Fibroblast of the aortic adventitia (primary cell): ENCODE measurements at regions not wholly inside any gene's neighbourhood (a gene's known extent, or its start where the extent isn't known, plus 50 kb on each side); places are given as distances from the start of the nearest gene placed in this dataset.
"Not testable (repeated sequence)": the region's sequence is repeated elsewhere in the genome, so short reads cannot be mapped to it uniquely, and the experiment has no call there.

ENCODE experiments used
- DNase-seq: peaks from one replicate; pipeline ENCODE4 v3.0.0-alpha.2; 2010; ENCODE audit warnings: low read depth
- H3K4me3 ChIP-seq: 2 replicates; pipeline ENCODE4 v1.5.1; 2011; ENCODE audit warnings: low read depth, mild to moderate bottlenecking, control low read depth, low read length, moderate library complexity
- CTCF ChIP-seq: IDR thresholded peaks from 2 replicates; pipeline ENCODE4 v1.5.1; 2011; ENCODE audit warnings: mild to moderate bottlenecking, low read length, control low read depth, inconsistent platforms; ENCODE audit not compliant: insufficient read depth

GRCh38 chr2:8378016-8378810, 303.6 kb upstream of the ID2 start:
- TF ChIP-seq CTCF, result no peak
- DNase-seq, result no peak
- H3K4me3 ChIP-seq, result no peak overlapping the region

GRCh38 chr2:8379128-8379527, 302.7 kb upstream of the ID2 start:
- DNase-seq, result no peak
- no peak overlapping the region for H3K4me3 ChIP-seq
- no peak for TF ChIP-seq CTCF

- DNase-seq, result no peak
- H3K4me3 ChIP-seq, result no peak overlapping the region
- TF ChIP-seq CTCF, result no peak
Observed at GRCh38 chr2:8379549-8379948, 302.3 kb upstream of the ID2 start.

- H3K4me3 ChIP-seq, result no peak overlapping the region
- TF ChIP-seq CTCF, result no peak
- no peak for DNase-seq
Observed at GRCh38 chr2:8380026-8380425, 301.8 kb upstream of the ID2 start.

GRCh38 chr2:8380566-8380965, 301.3 kb upstream of the ID2 start:
- DNase-seq, result no peak
- TF ChIP-seq CTCF, result no peak
- H3K4me3 ChIP-seq, result no peak overlapping the region

GRCh38 chr2:8382485-8382884, 299.4 kb upstream of the ID2 start:
- no peak for DNase-seq
- no peak for TF ChIP-seq CTCF

GRCh38 chr2:8386748-8387147, 295.1 kb upstream of the ID2 start:
- not testable (repeated sequence) for H3K4me3 ChIP-seq

More at GRCh38 chr2:8382485-8382884, 299.4 kb upstream of the ID2 start:
- H3K4me3 ChIP-seq, result no peak overlapping the region

More at GRCh38 chr2:8386748-8387147, 295.1 kb upstream of the ID2 start:
- DNase-seq, result not testable (repeated sequence)
